ENCODE measurements at regions not wholly inside any gene's neighbourhood (a gene's known extent, or its start where the extent isn't known, plus 50 kb on each side); places are given as distances from the start of the nearest gene placed in this dataset.

GRCh38 chr14:85276979-85277228, 253.0 kb upstream of the FLRT2 start:
- no peak overlapping the region for H3K4me2 ChIP-seq (ENCODE audit: low read length)
- H4K20me1 ChIP-seq (ENCODE audit: insufficient read depth): no peaks in the 10 kb centered on the region
- H3F3A ChIP-seq (ENCODE audit: insufficient read depth, low read length, poor library complexity, severe bottlenecking): no peaks in the 10 kb centered on the region
- no peak overlapping the region for H3K27ac ChIP-seq (ENCODE audit: low read length)
- no peaks in the 10 kb centered on the region for H3K36me3 ChIP-seq (ENCODE audit: insufficient read depth, low read length)
- H3K4me3 ChIP-seq (ENCODE audit: low read length): no peak overlapping the region
- no peak for TF ChIP-seq MXI1 (conservative IDR thresholded peaks at IDR 0.05; ENCODE audit: poor library complexity, severe bottlenecking)
- TF ChIP-seq SMC3 (conservative IDR thresholded peaks at IDR 0.05; ENCODE audit: poor library complexity): no peak
- TF ChIP-seq EP300 (conservative IDR thresholded peaks at IDR 0.05; ENCODE audit: poor library complexity, severe bottlenecking): no peak
- TF ChIP-seq, protein P1, sequence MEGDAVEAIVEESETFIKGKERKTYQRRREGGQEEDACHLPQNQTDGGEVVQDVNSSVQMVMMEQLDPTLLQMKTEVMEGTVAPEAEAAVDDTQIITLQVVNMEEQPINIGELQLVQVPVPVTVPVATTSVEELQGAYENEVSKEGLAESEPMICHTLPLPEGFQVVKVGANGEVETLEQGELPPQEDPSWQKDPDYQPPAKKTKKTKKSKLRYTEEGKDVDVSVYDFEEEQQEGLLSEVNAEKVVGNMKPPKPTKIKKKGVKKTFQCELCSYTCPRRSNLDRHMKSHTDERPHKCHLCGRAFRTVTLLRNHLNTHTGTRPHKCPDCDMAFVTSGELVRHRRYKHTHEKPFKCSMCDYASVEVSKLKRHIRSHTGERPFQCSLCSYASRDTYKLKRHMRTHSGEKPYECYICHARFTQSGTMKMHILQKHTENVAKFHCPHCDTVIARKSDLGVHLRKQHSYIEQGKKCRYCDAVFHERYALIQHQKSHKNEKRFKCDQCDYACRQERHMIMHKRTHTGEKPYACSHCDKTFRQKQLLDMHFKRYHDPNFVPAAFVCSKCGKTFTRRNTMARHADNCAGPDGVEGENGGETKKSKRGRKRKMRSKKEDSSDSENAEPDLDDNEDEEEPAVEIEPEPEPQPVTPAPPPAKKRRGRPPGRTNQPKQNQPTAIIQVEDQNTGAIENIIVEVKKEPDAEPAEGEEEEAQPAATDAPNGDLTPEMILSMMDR (IDR thresholded peaks at IDR 0.05; ENCODE audit: poor library complexity, severe bottlenecking): no peak
- H3K9ac ChIP-seq (ENCODE audit: low read length): no peak overlapping the region
- H3K27me3 ChIP-seq (ENCODE audit: insufficient read depth, low read depth, low read length): no peaks in the 10 kb centered on the region
- no peak overlapping the region for H2AFZ ChIP-seq (ENCODE audit: low read depth, low read length)
- no peaks in the 10 kb centered on the region for H3K9me2 ChIP-seq (ENCODE audit: insufficient read depth, low read length)
- H3K9me3 ChIP-seq (ENCODE audit: low read length): no peaks in the 10 kb centered on the region
- no peaks in the 10 kb centered on the region for H3K79me2 ChIP-seq (replicated peaks; ENCODE audit: insufficient read depth, low read length)

DNA sequence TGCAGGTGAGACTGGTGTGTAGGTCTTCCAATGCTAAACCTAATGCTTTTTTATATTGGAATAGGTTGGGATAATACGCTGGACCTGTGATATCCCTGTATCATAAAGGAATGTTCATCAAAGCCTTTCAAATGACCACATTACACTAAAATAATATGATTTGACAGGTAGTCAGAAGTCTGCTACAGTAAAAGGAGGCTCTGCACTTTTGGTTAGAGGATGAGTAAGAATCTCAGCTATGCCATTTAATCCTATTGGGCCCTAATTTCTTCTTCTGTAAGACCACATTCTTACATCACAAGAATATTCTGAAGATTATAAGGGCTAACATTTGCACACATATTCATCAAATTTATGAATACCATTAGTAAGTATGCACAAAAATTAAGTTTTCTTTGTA, 250.5 kb upstream of the FLRT2 start:
- no peak for TF ChIP-seq MXI1 (conservative IDR thresholded peaks at IDR 0.05; ENCODE audit: poor library complexity, severe bottlenecking)
- TF ChIP-seq EP300 (conservative IDR thresholded peaks at IDR 0.05; ENCODE audit: poor library complexity, severe bottlenecking): no peak
- TF ChIP-seq SMC3 (conservative IDR thresholded peaks at IDR 0.05; ENCODE audit: poor library complexity): no peak
- no peak for TF ChIP-seq TAF1 (IDR thresholded peaks at IDR 0.05; ENCODE audit: low read depth)
- TF ChIP-seq REST (IDR thresholded peaks at IDR 0.05; ENCODE audit: borderline replicate concordance): no peak
- no peak for TF ChIP-seq RAD21 (conservative IDR thresholded peaks at IDR 0.05)
- no peak for TF ChIP-seq POLR2AphosphoS5 (IDR thresholded peaks at IDR 0.05)
- TF ChIP-seq, protein P1 (IDR thresholded peaks at IDR 0.05; ENCODE audit: poor library complexity, severe bottlenecking): no peak
- no peak for TF ChIP-seq EZH2 (IDR thresholded peaks at IDR 0.05; ENCODE audit: borderline replicate concordance, insufficient read depth, low read length, poor library complexity, severe bottlenecking)
- Histone ChIP-seq H3K79me2 (replicated peaks; ENCODE audit: insufficient read depth, low read length) (no peaks in the 10 kb centered on the region), H3K9me3 (ENCODE audit: low read length) (no peaks in the 10 kb centered on the region), H3K27me3 (ENCODE audit: insufficient read depth, low read depth, low read length) (no peaks in the 10 kb centered on the region), H3K27ac (ENCODE audit: low read length) (no peak overlapping the region), H3K4me2 (ENCODE audit: low read length) (no peak overlapping the region), H2AFZ (ENCODE audit: low read depth, low read length) (no peak overlapping the region), H3K9me2 (ENCODE audit: insufficient read depth, low read length) (no peaks in the 10 kb centered on the region), H3K4me3 (ENCODE audit: low read length) (no peak overlapping the region), H3F3A (ENCODE audit: insufficient read depth, low read length, poor library complexity, severe bottlenecking) (no peaks in the 10 kb centered on the region), H3K36me3 (ENCODE audit: insufficient read depth, low read length) (no peaks in the 10 kb centered on the region), H3K9ac (ENCODE audit: low read length) (no peak overlapping the region), H4K20me1 (ENCODE audit: insufficient read depth) (no peaks in the 10 kb centered on the region)
